Vagina (tissue), 2 donors: ENCODE measurements at regions not wholly inside any gene's neighbourhood (a gene's known extent, or its start where the extent isn't known, plus 50 kb on each side); places are given as distances from the start of the nearest gene placed in this dataset.

Source experiments
- POLR2A ChIP-seq, 2 donors: fragments of 450-650 bp; IDR thresholded peaks; one replicate each; pipeline ENCODE4 v1.6.1; 2017; ENCODE audit warnings: antibody characterized with exemption in 2 of 2, mild to moderate bottlenecking in 2 of 2, moderate library complexity in 2 of 2
- TF ChIP-seq, protein P1 (sequence below), 3 experiments: fragments of 450-650 bp in 2 of 3; fragments of 200-600 bp in 1 of 3; sonication (generic) in 1 of 3; IDR thresholded peaks; one replicate each; pipeline ENCODE4 v1.5.1; 2017 to 2019; ENCODE audit warnings: antibody characterized with exemption in 3 of 3, mild to moderate bottlenecking in 2 of 3, moderate library complexity in 2 of 3

DNA sequence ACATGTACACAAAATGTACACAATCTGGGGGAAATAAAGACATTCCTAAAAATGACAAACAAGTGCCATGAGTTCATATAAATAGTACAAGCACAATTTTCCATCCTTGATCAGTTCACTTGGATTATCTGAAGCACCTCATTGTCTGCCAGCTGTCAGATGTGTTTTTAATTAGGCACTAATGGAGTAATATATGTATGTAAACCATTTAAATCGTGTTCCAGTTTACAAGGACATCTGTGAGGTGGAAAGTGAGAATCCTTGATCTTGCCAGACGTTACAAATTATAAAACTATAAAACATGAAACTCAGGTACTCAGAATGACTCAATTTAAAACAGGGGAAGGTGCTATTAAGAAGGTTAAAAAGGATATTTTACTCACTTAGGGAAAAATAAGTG is 1312.2 kb downstream of the PLA2G4A start:
- TF ChIP-seq, protein P1, sequence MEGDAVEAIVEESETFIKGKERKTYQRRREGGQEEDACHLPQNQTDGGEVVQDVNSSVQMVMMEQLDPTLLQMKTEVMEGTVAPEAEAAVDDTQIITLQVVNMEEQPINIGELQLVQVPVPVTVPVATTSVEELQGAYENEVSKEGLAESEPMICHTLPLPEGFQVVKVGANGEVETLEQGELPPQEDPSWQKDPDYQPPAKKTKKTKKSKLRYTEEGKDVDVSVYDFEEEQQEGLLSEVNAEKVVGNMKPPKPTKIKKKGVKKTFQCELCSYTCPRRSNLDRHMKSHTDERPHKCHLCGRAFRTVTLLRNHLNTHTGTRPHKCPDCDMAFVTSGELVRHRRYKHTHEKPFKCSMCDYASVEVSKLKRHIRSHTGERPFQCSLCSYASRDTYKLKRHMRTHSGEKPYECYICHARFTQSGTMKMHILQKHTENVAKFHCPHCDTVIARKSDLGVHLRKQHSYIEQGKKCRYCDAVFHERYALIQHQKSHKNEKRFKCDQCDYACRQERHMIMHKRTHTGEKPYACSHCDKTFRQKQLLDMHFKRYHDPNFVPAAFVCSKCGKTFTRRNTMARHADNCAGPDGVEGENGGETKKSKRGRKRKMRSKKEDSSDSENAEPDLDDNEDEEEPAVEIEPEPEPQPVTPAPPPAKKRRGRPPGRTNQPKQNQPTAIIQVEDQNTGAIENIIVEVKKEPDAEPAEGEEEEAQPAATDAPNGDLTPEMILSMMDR (IDR thresholded peaks at IDR 0.05): no peak
- TF ChIP-seq POLR2A (IDR thresholded peaks at IDR 0.05): no peak
